OCI-LY1 (cell line): ENCODE measurements at regions not wholly inside any gene's neighbourhood (a gene's known extent, or its start where the extent isn't known, plus 50 kb on each side); places are given as distances from the start of the nearest gene placed in this dataset.

ENCODE experiments used
- EZH2 ChIP-seq: fragments of 200-600 bp; sonication (generic), shearing (Covaris generic); IDR thresholded peaks from 2 replicates; pipeline ENCODE4 v1.8.0; 2017; ENCODE audit warnings: borderline replicate concordance, mixed run types, mild to moderate bottlenecking, antibody characterized with exemption, low read length, moderate library complexity, mixed read lengths
- TF ChIP-seq, protein P1 (sequence below): fragments of 200-600 bp; sonication (generic), shearing (Covaris generic); IDR thresholded peaks from 2 replicates; pipeline ENCODE4 v1.5.1; 2017; ENCODE audit warnings: mild to moderate bottlenecking, antibody characterized with exemption, low read length, moderate library complexity, mixed read lengths

DNA sequence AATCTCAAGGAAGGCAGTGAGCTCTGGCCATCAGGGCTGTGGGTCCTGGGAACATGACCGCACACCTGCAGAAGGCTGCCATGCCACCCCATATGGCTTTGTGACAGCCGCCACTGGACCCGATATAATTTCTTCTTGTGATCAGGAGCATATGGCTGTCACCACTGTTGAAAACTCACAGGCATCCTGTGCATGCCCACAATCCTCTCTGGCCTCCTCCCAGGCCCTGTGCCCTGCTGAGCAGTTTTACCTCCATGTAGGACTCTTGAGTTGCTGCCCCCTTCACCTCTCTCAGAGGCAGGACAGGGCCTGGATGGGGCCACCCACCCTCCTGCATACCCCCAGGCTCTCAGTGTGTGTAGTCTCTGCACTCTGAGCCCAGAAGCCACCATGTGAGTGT lies 391.9 kb upstream of the AKR1E2 start:
- TF ChIP-seq, protein P1, sequence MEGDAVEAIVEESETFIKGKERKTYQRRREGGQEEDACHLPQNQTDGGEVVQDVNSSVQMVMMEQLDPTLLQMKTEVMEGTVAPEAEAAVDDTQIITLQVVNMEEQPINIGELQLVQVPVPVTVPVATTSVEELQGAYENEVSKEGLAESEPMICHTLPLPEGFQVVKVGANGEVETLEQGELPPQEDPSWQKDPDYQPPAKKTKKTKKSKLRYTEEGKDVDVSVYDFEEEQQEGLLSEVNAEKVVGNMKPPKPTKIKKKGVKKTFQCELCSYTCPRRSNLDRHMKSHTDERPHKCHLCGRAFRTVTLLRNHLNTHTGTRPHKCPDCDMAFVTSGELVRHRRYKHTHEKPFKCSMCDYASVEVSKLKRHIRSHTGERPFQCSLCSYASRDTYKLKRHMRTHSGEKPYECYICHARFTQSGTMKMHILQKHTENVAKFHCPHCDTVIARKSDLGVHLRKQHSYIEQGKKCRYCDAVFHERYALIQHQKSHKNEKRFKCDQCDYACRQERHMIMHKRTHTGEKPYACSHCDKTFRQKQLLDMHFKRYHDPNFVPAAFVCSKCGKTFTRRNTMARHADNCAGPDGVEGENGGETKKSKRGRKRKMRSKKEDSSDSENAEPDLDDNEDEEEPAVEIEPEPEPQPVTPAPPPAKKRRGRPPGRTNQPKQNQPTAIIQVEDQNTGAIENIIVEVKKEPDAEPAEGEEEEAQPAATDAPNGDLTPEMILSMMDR: no peak
- TF ChIP-seq EZH2: no peak
